Left renal cortex interstitium (tissue), 4 donors: ENCODE measurements at regions not wholly inside any gene's neighbourhood (a gene's known extent, or its start where the extent isn't known, plus 50 kb on each side); places are given as distances from the start of the nearest gene placed in this dataset.

ENCODE experiments used
- DNase-seq, 4 donors: peaks; one replicate each; pipeline ENCODE4 v3.0.0-alpha.2; 2013; ENCODE audit warnings: low read depth in 4 of 4, low spot score in 2 of 4, missing footprints in 1 of 4

- no peak for DNase-seq
Measured at GRCh38 chr9:80156756-80157472, 585.1 kb downstream of the TLE4 start.

- DNase-seq: no peak
Measured at GRCh38 chr9:80156262-80156661, 584.5 kb downstream of the TLE4 start.

GRCh38 chr9:80147866-80148265 lies 576.1 kb downstream of the TLE4 start:
- DNase-seq: no peak

GRCh38 chr9:80146466-80146865 lies 574.7 kb downstream of the TLE4 start:
- DNase-seq: no peak

- no peak for DNase-seq
Measured at GRCh38 chr9:80144856-80145255, 573.1 kb downstream of the TLE4 start.

GRCh38 chr9:80144406-80144805 lies 572.6 kb downstream of the TLE4 start:
- DNase-seq: no peak

- DNase-seq: no peak
Measured at GRCh38 chr9:80143899-80144298, 572.1 kb downstream of the TLE4 start.

GRCh38 chr9:80134487-80134886 lies 562.7 kb downstream of the TLE4 start:
- no peak for DNase-seq

GRCh38 chr9:80131627-80132026 lies 559.9 kb downstream of the TLE4 start:
- no peak for DNase-seq

- DNase-seq: no peak
Measured at GRCh38 chr9:80127920-80128319, 556.2 kb downstream of the TLE4 start.

GRCh38 chr9:80125731-80126264 lies 554.0 kb downstream of the TLE4 start:
- DNase-seq: no peak

GRCh38 chr9:80117031-80117430 lies 545.3 kb downstream of the TLE4 start:
- DNase-seq: no peak

GRCh38 chr9:80114241-80114640 lies 542.5 kb downstream of the TLE4 start:
- DNase-seq: no peak

- no peak for DNase-seq
Measured at GRCh38 chr9:80107931-80108660, 536.3 kb downstream of the TLE4 start.

- no peak for DNase-seq
Measured at GRCh38 chr9:80097476-80097875, 525.7 kb downstream of the TLE4 start.

- no peak for DNase-seq
Measured at GRCh38 chr9:80094176-80094771, 522.5 kb downstream of the TLE4 start.

GRCh38 chr9:80093695-80094094 lies 521.9 kb downstream of the TLE4 start:
- DNase-seq: no peak

GRCh38 chr9:80091526-80091925 lies 519.8 kb downstream of the TLE4 start:
- no peak for DNase-seq

GRCh38 chr9:80090317-80090716 lies 518.6 kb downstream of the TLE4 start:
- DNase-seq: no peak

GRCh38 chr9:80086822-80087345 lies 515.1 kb downstream of the TLE4 start:
- DNase-seq: no peak

- no peak for DNase-seq
Measured at GRCh38 chr9:80086386-80086785, 514.6 kb downstream of the TLE4 start.
